ENCODE measurements at regions not wholly inside any gene's neighbourhood (a gene's known extent, or its start where the extent isn't known, plus 50 kb on each side); places are given as distances from the start of the nearest gene placed in this dataset.

DNA sequence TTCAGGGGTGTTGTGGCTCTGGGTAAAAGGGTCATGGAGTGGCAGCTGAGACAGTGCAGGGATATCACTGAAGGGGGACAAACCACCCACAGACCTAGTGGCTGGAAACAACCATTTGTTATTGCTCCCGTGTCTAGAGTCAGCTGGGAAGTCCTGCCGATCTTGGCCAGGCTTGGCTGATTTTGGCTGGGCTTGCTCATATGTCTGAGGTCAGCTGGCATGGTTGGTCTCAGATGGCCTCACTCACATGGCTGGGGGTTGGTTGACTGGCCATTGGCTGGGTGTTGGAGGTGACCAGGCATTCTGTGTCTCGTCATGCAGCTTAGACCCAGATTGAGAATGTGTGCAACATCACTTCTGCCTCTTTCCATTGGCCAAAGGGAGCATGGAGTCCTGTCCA lies 203.8 kb upstream of the POU3F1 start:
- H3K4me1 ChIP-seq (ENCODE audit: insufficient read depth) = peaks cover 8% of the 10 kb centered on the region
- no peak overlapping the region for H3K4me3 ChIP-seq
- Mint-ChIP-seq H3K4me1 (peaks cover 17% of the 10 kb centered on the region), H3K4me3 (no peak overlapping the region), H3K9me3 (no peaks in the 10 kb centered on the region; the same call in 2 of the 3 replicates), H3K36me3 (ENCODE audit: low read depth) (no peaks in the 10 kb centered on the region; the same call in 2 of the 3 replicates), H3K27ac (no peak overlapping the region), H3K27me3 (ENCODE audit: insufficient read depth, low read depth, poor library complexity) (peaks cover 15% of the 10 kb centered on the region)
- ATAC-seq (no peak), DNase-seq (ENCODE audit: low spot score) (no peak)
- no peaks in the 10 kb centered on the region for H4K20me1 ChIP-seq (replicated peaks; ENCODE audit: insufficient read depth)
- no peaks in the 10 kb centered on the region for H3K36me3 ChIP-seq (ENCODE audit: insufficient read depth)
- no peaks in the 10 kb centered on the region for H3K79me2 ChIP-seq (replicated peaks; ENCODE audit: insufficient read depth)
- TF ChIP-seq CTCF (conservative IDR thresholded peaks at IDR 0.05; ENCODE audit: low read depth in 2 of 2) = no peak
- TF ChIP-seq REST (IDR thresholded peaks at IDR 0.05; ENCODE audit: unreplicated experiment) = no peak
- no peak for TF ChIP-seq ZNF462 (CRISPR knock-in tag; IDR thresholded peaks at IDR 0.05)
- TF ChIP-seq NANOG (IDR thresholded peaks at IDR 0.05; ENCODE audit: borderline replicate concordance) = no peak
- TF ChIP-seq, protein P1, sequence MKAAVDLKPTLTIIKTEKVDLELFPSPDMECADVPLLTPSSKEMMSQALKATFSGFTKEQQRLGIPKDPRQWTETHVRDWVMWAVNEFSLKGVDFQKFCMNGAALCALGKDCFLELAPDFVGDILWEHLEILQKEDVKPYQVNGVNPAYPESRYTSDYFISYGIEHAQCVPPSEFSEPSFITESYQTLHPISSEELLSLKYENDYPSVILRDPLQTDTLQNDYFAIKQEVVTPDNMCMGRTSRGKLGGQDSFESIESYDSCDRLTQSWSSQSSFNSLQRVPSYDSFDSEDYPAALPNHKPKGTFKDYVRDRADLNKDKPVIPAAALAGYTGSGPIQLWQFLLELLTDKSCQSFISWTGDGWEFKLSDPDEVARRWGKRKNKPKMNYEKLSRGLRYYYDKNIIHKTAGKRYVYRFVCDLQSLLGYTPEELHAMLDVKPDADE (IDR thresholded peaks at IDR 0.05) = no peak
- no peak for TF ChIP-seq ZNF114 (CRISPR knock-in tag; IDR thresholded peaks at IDR 0.05)
- TF ChIP-seq CREB1 (CRISPR knock-in tag; IDR thresholded peaks at IDR 0.05; ENCODE audit: low read depth) = no peak
- TF ChIP-seq POLR2AphosphoS5 (IDR thresholded peaks at IDR 0.05; ENCODE audit: low read depth) = no peak
- TF ChIP-seq EZH2 (IDR thresholded peaks at IDR 0.05; ENCODE audit: low read depth, unreplicated experiment) = no peak
- no peak for TF ChIP-seq EZH2phosphoT487 (IDR thresholded peaks at IDR 0.05; ENCODE audit: unreplicated experiment)
- no peak for TF ChIP-seq JUNB (IDR thresholded peaks at IDR 0.05; ENCODE audit: unreplicated experiment)
- no peak for TF ChIP-seq STAT1 (IDR thresholded peaks at IDR 0.05; ENCODE audit: unreplicated experiment)
- TF ChIP-seq ZNF331 (CRISPR knock-in tag; IDR thresholded peaks at IDR 0.05; ENCODE audit: low read depth) = no peak
- no peak overlapping the region for H3K27ac ChIP-seq (ENCODE audit: low read depth)
- no peak overlapping the region for H3K4me2 ChIP-seq
- 0 out of 2 replicates have a peak, but pooled peaks cover 5% of the 10 kb centered on the region for H3K9me2 ChIP-seq (ENCODE audit: insufficient read depth)
- H3K27me3 ChIP-seq (ENCODE audit: insufficient read depth) = no peaks in the 10 kb centered on the region
- no peak overlapping the region for H2AFZ ChIP-seq
- no peaks in the 10 kb centered on the region for H3F3A ChIP-seq (replicated peaks; ENCODE audit: low read depth)

Measured in GM23338 (cell line).